NK-92 (cell line): ENCODE measurements at regions not wholly inside any gene's neighbourhood (a gene's known extent, or its start where the extent isn't known, plus 50 kb on each side); places are given as distances from the start of the nearest gene placed in this dataset.

Experiments
- DNase-seq: peaks from one replicate; lab custom pipeline; 2025; ENCODE audit not compliant: unreplicated experiment; lab: John Stamatoyannopoulos, UW

DNA sequence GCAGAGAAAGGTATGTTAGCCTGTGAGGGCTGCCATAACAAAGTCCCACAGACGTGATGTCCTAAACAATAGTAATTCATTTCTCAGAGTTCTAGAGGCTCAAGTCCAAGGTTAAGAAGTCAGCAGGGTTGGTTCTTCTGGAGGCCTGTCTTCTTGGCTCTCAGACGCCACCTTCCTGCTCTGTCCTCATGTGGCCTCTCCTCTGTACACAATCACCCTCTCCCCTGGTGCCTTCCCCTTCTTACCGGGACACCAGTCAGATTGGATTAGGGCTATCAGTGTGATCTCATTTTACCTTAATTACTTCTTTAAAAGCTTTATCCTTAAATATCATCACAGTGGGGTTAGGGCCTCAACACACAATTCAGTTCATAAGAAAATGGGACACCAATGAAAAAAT lies 860.5 kb downstream of the RNF144A start:
- DNase-seq: no peak

DNA sequence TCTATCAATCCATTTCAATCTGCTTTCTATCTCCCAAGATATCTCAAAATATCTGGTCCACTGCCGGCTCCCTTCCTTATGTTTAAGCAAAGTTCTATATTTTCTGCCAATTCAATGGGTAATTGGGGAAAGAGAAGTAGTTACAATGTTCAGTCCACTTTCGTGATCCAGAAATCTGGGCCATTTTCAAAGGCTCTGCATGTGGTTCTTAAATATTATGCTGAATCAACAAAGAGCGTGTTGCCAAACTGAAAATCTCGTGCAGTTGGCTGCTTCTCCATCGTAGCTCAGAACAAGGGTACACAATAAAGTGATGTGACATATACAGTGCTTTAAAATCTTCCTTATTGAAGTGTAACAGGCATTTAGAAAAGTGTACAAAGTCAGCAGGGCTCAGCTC lies 863.1 kb downstream of the RNF144A start:
- no peak for DNase-seq

DNA sequence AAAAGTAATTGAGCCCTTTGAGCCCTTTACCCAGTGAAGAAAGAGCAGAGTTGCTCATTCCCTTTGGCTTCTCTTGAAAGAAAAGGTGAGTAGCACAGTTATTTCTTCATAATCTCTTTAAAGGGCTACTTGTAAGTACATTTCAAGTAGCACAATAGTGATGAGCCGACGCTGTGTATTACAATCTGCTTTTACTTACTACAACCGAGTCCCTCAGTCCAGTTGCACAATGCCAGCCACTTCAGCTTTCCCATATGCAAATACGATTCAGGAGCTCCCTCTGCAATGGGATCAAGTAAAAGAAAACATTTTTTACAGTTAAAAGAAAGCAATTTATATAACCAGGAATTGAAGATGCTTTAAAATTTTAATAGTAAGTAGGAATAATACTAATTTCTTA lies 868.5 kb downstream of the RNF144A start:
- DNase-seq: no peak

DNA sequence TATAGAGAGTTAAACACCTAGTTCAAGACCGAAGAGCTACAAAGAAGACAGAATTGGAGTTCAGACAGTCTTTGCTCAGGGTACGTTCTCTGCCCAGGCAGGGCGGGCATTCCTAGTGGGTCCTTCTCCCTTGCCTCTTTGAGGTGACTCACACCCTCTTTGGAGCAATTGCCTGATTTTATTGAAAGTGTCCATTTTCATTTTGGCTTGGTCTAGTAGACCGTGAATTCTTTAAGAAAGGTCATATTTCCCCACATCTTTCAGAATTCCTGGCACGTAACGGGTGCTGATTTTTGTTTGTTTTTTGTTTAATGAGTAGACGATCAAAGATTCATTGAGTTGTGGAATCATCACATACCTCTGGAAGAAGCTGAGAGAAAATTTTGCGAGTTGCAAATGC lies 871.5 kb downstream of the RNF144A start:
- DNase-seq: no peak

DNA sequence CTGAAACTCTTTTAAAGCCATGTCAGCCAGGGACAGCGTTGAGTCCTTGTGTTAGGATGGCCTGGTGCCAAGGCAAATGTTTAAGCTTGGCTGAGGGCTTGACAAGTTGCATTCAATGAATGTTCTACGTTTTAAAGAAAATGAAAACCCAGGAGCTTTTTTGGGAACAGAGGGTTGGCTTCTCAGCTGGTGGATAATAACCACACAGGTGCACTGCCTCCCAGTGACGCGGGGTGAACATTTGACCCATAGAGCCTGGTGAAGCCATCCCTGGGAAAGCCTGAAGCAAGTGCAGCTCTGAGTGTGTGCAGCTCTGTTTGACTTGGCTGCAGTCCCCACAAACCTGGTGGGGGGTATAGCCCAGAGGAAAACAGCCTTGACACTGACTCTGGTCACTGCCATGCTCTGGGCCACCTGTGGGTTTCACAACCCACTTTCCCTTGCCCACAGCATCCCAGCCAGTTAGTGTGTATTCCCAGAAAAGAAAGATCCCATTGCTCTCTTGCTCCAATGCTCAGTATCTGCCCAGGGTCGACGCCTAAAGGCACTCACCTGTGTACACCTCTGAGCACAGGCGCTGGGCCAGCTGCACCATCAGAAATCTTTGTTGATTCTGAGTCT lies 874.9 kb downstream of the RNF144A start:
- no peak for DNase-seq

DNA sequence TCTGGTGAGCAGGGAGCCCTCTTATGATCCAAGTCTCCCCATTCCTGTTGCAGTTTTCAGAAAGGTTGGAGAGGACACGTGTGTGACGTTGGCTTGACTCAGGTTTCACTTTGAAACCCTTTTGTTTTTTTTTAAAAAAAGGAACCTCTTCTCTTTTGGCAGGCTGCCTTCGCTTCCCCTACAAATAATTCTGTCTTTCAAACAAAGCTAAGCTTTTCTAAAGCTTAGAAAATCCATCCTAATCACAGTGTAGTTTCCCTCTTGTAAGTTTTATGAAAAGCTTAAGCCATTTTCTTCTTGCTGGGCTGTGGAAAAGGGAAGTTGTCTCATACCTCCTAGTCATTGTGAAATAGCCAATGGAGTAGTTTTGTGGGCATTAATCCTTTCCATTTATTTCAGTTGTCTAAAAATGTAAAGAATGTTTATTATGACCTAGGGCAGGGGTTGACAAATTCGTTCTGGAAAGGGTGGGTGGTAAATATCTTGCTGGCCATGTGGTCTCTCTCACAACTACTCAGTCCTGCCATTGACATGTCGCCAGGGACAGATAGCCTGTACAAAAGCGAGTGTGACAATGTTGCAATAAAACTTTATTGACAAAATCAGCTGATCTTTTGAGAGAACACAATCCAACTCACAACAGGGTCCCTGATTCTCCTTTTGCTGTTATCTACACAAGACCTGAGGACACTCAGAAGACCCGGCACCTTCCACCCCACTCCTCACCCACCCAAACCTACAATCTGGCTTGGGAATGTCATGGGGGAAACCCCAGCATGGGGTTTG lies 878.8 kb downstream of the RNF144A start:
- DNase-seq: no peak

DNA sequence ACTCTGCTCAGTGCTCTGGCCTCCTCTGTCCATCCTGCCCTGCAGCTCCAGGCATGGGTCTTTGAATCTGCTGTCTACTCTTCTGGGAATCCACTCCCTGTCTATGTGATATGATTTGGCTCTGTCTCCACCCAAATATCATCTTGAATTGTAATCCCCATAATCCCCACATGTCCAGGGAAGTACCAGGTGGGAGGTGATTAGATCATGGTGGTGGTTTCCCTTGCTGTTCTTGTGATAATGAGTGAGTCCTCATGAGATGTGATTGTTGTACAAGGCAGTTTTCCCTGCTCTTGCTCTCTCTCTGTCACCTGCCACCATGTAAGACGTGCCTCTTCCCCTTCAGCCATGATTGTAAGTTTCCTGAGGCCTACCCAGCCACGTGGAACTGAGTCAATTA lies 881.8 kb upstream of the ID2 start:
- DNase-seq: no peak

DNA sequence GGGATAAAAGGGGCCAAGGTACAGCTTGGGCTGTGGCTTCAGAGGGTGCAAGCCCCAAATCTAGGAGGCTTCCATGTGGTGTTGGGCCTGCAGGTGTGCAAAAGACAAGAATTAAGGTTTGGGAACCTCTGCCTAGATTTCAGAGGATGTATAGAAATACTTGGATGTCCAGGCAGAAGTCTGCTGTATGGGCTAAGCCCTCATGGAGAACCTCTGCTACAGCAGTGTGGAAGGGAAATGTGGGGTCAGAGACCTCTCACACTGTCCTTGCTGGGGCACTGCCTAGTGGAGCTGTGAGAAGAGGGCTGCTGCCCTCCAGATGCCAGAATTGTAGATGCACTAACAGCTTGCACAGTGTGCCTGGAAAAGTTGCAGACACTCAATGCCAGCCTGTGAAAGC lies 880.6 kb upstream of the ID2 start:
- DNase-seq: no peak

DNA sequence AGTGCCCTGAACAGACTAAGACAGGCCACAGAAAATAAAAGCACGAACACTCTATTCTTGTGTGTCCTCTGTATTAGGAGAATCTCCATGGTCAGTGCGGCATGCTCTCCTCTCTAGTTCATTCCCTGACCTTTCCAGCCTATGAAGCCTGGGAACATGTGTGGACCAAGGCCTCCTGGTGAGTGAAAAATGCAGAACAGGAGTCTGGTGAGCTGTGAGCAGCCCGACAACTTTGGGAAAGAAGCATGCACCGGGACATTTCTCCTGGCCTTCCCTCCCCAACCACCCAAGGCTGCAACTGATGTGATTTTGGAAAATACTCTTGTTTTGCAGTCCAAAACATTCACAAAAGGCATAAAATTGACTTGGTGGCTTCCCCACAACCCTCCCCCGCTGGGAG lies 878.3 kb upstream of the ID2 start:
- no peak for DNase-seq

DNA sequence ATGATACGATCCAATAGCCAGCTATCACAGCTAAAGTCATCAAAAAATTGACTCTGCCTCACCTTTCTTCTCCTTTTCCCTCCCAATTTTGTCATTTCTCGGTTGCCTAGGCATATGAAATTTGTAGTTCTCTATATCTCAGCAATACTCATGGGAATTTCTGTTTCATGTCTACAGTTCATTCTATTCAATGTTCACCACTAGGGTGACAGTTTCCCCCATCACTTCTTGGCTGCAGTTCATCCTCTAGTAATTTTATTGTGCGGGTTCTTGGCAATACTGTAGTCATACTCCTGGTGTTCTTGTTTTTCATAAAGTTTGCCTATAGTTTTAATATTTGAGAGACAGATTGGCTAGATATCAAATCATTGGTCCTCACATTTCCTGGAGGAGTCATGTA lies 872.2 kb upstream of the ID2 start:
- DNase-seq: no peak

DNA sequence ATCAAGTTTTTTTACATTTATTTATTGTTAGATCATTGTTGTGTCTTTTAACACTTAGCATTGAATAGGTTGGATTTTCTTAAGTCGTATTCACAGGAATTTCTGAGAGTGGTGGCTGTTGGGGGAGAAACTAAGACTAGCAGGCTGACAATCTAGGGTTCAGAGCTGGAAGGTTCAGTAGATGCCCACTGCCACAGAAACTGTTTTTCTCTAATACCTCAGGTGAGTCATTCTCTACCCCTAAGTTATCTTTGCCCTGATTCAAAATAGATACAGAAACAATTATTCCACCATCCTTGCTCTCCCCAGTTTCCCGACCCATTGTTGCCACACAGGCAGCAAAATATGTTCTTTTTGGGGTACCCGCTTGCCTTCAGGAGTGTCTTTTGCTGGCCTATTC lies 870.8 kb upstream of the ID2 start:
- no peak for DNase-seq

DNA sequence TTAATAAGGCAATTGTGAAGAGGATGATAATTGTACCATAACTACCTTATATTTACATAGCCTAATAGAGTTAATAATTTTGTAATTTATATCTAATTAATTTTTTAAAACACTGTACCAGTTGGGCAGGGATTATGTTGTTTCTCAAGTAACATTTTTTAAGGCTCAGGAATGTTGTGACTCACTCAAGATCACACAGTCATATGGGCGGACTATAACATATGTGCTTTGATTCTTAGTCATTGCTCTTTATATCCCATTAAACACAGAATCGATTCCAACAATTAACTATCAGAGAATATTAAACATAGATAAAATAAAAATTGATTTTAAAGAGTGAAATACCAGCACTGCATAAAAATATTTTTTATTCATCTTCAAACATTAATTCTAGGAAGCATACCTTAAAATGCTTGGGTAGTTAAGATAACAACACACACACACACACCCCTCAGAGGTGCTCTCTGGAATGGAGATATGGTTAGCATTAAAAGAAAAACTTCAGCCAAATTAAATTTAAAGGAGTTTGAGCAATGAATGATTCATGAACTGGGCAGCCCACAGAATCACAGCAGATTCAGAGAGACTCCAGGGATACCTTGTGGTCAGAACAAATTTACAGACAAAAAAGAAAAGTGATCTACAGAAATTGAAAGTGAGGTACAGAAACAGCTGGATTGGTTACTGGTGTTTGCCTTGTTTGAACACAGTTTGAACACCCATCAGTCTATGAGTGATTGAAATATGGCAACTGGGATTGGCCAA lies 869.4 kb upstream of the ID2 start:
- no peak for DNase-seq

DNA sequence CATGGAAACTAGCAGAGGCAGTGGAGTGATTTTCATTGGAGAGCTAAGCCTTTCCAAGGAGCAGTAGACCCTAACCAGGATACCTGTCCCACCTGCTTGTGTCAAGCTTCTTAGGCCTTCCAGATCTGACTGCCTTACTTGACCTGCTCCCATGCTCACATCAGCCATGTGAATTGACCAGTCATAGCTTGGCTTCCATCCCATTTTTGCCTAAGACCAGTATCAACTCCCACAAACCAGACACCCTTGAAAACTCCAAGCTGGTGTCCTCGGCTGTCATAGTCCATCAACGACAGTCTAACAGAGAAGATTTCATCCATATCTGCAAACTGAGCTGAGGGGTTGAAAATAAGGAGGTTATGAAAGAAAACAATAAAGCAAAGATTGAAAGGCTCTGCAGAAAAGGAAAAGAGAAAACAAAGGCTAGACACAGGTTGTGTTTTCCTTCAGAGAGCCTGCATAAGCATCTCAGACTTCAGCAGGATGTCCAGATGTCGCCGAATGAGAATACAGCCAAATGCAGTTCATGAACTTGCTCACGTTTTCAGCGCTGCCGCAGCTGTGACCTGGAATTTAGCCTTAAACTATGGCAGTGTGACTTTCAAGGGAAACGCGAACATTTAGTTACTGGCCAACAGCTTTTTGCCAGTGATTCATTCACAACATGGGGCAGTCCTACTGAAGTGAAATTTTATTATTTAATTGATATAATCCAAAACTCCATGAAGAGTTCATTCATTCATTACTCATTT lies 868.1 kb upstream of the ID2 start:
- no peak for DNase-seq

DNA sequence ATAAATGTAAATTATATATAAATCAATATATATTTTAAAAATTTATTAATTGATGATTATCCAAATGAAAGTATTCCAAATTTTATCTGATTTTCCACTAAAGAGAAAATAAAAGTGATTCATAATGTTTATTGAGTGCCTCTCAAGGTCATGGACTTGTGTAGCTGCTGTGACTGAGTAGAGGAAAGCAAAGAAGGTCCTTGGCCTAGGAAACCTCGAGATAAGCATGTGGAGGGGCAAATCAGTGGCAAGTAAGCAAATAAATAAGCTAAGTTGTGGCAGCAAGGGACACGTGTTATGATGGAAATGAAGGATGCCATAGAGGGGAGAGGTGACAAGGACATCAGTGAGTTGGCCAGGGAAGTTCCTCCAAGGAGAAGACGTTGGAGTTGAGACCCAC lies 866.1 kb upstream of the ID2 start:
- DNase-seq: no peak

DNA sequence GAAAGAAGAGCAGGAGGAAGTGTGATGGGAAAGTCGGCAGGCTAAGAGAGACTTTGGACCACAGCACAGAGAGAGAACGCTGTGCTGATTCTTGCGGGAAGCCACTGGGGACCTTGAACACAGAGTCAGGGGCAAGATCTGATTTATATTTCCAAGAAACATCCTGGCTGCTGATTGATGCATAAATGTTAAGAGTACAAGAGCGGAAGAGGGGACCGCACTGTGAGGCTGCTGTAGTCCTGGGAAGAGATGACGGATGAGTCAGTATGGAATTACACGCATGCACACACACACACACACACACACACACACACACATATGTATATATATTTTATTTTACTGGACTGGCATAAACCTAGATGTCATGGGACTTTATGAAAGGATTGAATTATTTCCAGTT lies 865.6 kb upstream of the ID2 start:
- DNase-seq: no peak

DNA sequence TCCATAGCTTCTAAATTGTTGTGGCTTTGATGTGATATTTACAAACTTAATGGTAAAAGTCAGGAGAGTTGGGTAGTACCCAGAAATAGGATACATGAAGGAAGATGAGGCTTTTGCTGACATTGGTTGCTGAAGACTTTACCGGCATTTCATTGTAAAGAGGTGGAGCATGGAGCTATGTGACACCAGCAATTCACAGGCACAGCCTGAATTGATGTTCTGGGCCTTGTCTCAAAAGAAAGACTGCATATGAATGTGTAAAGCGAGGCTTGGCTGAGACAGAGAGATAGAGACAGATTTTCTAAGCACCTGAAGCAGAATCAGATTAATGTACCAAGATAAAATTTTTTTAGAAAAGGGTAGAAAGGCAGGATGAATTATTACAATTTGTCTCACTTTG lies 864.9 kb upstream of the ID2 start:
- DNase-seq: no peak

DNA sequence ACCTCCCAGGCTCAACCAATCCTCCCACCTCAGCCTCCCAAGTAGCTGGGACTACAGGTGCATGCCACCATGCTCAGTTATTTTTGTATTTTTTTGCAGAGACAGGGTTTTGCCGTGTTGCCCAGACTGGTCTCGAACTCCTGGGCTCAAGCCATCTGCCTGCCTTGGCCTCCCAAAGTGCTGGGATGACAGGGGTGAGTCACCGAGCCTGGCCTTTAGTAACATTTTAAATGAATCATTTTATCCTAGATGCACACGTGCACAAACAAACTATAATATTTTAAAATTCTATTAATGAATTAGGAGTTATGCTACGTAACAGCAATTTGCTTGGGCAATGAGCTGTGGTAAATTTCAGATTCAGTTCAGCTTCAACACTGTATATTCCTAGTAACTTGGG lies 862.5 kb upstream of the ID2 start:
- DNase-seq: no peak

DNA sequence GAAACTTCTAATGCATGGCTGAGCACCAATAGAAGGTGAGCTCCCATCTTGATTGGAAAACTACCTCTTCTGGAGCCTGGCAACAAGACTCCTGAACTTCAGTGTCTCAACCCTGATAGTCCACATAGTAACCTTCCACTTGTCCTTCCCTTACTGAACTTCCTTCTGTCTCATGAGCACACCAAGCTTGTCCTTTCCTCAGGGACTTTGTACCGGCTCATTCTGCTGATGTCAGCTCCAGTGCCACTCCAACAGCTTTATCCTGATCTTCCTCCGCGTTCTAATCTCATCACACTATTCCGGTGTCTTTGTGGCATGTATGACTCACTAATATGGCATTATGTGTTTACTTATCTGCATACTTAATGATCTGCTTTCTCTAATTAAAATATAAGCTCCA lies 862.0 kb upstream of the ID2 start:
- no peak for DNase-seq

DNA sequence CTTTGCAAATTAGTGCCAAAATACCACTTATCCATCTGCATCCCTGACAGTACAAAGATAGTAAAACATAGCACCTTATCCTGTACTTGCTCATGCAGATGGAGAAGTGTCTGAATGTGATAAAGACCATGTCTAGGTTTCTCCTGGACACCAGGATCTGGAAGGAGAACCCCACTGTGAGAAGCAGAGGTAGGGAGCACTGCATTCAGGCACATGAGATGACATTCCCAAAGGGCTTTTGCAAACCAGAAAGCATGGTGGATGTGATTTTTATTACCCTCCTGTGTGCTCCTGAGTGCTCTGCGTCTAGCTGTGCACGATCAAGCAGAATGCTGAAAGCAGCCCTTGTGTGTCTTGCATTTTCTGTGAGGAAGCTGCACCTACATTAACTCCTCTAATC lies 857.6 kb upstream of the ID2 start:
- DNase-seq: no peak

DNA sequence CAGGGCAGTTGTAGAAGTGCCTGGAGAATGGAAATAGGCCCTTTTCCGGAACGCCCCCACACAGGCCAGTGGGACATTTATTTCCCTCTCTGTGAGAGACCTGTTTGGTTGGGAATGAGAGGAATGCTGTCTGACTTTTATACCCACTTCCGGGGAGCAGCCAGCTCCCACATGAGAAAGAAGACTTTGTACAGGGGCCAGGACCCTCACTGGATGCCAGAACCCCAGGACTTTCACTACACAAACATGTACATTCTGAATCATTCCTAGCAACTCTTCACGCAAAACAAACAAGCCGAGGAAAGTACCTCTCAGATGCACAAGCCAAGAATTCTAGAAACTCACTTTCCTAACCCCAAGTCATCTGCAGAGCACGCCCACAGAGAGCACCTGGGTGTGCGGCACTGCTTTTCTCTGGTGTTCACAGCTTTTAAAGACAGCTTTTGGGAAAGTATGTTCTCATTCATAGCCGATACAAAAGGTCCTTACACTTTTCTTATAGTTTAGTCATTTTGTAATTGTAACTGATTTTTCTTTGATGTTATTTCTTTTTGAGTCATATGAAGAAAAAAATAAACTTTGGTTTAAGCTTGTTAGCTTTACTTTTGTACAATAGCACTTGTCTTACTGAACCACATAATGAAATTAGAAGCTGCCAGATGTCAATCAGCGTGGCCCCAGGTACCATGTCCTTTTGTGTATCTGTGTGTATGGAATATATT lies 856.1 kb upstream of the ID2 start:
- no peak for DNase-seq

DNA sequence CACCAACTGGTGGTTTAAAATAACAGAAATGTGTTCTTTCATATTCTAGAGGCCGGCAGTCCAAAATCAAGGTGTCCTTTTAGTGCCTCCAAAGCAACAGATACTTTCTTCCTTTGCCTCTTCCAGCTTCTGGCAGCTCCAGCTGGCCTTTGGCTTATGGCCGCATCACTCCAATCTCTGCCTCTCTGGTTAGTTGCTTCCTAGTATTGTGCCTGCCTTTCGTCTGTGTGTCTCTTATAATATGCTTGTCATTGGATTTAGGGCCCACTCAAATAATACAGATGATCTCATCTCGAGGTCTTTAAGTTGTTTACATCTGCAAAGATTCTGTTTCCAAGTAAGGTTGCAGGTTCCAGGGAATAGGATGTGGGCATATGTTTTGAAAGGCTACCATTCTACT lies 855.2 kb upstream of the ID2 start:
- DNase-seq: no peak
